HCT116 (cell line): ENCODE measurements at regions not wholly inside any gene's neighbourhood (a gene's known extent, or its start where the extent isn't known, plus 50 kb on each side); places are given as distances from the start of the nearest gene placed in this dataset.

ENCODE experiments used
- ATAC-seq: fragments of 200-7000 bp; cut with Tn5 transposase; 2 replicates; pipeline ENCODE4 v1.9.1; 2020; ENCODE audit warnings: mild to moderate bottlenecking, moderate library complexity
- BruUV-seq: library from RNA; stranded (reverse); fragments of 400-500 nt; replicated peaks from 2 replicates; lab custom pipeline; 2021; lab: Mats Ljungman, UMichigan
- CTCF ChIA-PET: fragments of 300-600 bp; sonication (Branson Sonifier 250); formaldehyde crosslinking; loops from one replicate; lab custom pipeline; 2021; ENCODE audit warnings: antibody characterized with exemption; lab: Charles Lee
- POLR2A ChIA-PET: fragments of 300-600, 350-600 bp; sonication (Branson Sonifier 250); formaldehyde crosslinking; loops from one replicate; lab custom pipeline; 2021; ENCODE audit warnings: antibody characterized with exemption; lab: Charles Lee
- RAD21 ChIA-PET, 2 experiments: fragments of 300-600 bp; sonication (Branson Sonifier 250); formaldehyde crosslinking; loops; one replicate each; lab custom pipeline; 2023; ENCODE audit warnings: low total read pairs in 2 of 2; ENCODE audit not compliant: uncharacterized antibody in 2 of 2, unreplicated experiment in 2 of 2, low non-redundant PET in 1 of 2; lab: Charles Lee
- DNase-seq: peaks from one replicate; pipeline ENCODE4 v3.0.0-alpha.2; 2010; ENCODE audit warnings: low read depth, low spot score
- H2AFZ ChIP-seq: fragments of 200-600 bp; shearing (Covaris generic), sonication (generic); 2 replicates; pipeline ENCODE4 v1.6.1; 2017; ENCODE audit warnings: low read depth, mixed run types, mixed read lengths, antibody characterized with exemption, low read length; ENCODE audit not compliant: poor library complexity, severe bottlenecking
- H3K27ac ChIP-seq: 2 replicates; pipeline ENCODE4 v1.5.1; 2012; ENCODE audit warnings: low read depth, low read length
- H3K27me3 ChIP-seq: fragments of 200-600 bp; sonication (generic); 2 replicates; pipeline ENCODE4 v1.6.1; 2016; ENCODE audit warnings: mixed run types, low read length, mixed read lengths; ENCODE audit not compliant: insufficient read depth
- H3K36me3 ChIP-seq, 2 experiments: fragments of 200-500 bp in 1 of 2; fragments of 200-600 bp in 1 of 2; sonication (Bioruptor generic) in 1 of 2; sonication (generic) in 1 of 2; 2 replicates each; pipeline versions ENCODE4 v1.5.1 to v1.6.1; 2014 to 2016; ENCODE audit warnings: low read length in 2 of 2, inconsistent platforms in 1 of 2, mixed read lengths in 1 of 2, mixed run types in 1 of 2; ENCODE audit not compliant: insufficient read depth in 2 of 2, control insufficient read depth in 1 of 2
- H3K4me1 ChIP-seq, 2 experiments: fragments of 200-600 bp in 1 of 2; sonication (generic) in 1 of 2; 2 replicates each; pipeline versions ENCODE4 v1.5.1 to v1.6.1; 2012 to 2017; ENCODE audit warnings: low read length in 2 of 2, inconsistent platforms in 1 of 2, mild to moderate bottlenecking in 1 of 2, mixed read lengths in 1 of 2, mixed run types in 1 of 2, moderate library complexity in 1 of 2; ENCODE audit not compliant: insufficient read depth in 2 of 2, control insufficient read depth in 1 of 2
- H3K4me2 ChIP-seq: fragments of 200-600 bp; sonication (generic); 2 replicates; pipeline ENCODE4 v1.6.1; 2017; ENCODE audit warnings: mixed run types, low read length, mixed read lengths
- H3K4me3 ChIP-seq, 2 experiments: fragments of 200-600 bp in 1 of 2; sonication (generic) in 1 of 2; replicated peaks in 1 of 2; 2 replicates each; pipeline ENCODE4 v1.5.1; 2011 to 2016; ENCODE audit warnings: low read length in 2 of 2, control low read depth in 1 of 2, low read depth in 1 of 2, mild to moderate bottlenecking in 1 of 2, mixed read lengths in 1 of 2, mixed run types in 1 of 2
- H3K79me2 ChIP-seq: fragments of 200-600 bp; sonication (generic); 2 replicates; pipeline ENCODE4 v1.6.1; 2017; ENCODE audit warnings: mild to moderate bottlenecking, mixed run types, low read length, moderate library complexity, mixed read lengths; ENCODE audit not compliant: insufficient read depth
- H3K9ac ChIP-seq: fragments of 200-600 bp; sonication (generic); 2 replicates; pipeline ENCODE4 v1.6.1; 2016; ENCODE audit warnings: low read length, mixed read lengths
- H3K9me2 ChIP-seq: fragments of 200-600 bp; sonication (generic), shearing (Covaris generic); 2 replicates; pipeline ENCODE4 v1.6.1; 2017; ENCODE audit warnings: mixed run types, mild to moderate bottlenecking, moderate library complexity; ENCODE audit not compliant: insufficient read depth
- H3K9me3 ChIP-seq, 2 experiments: fragments of 200-500 bp in 1 of 2; fragments of 200-600 bp in 1 of 2; sonication (Bioruptor generic) in 1 of 2; sonication (generic) in 1 of 2; 2 replicates each; pipeline ENCODE4 v1.6.1; 2014 to 2017; ENCODE audit warnings: low read length in 2 of 2, mixed read lengths in 2 of 2, inconsistent platforms in 1 of 2, low read depth in 1 of 2, mild to moderate bottlenecking in 1 of 2, mixed run types in 1 of 2, moderate library complexity in 1 of 2; ENCODE audit not compliant: control insufficient read depth in 1 of 2, insufficient read depth in 1 of 2
- H4K20me1 ChIP-seq: fragments of 200-600 bp; sonication (generic), shearing (Covaris generic); 2 replicates; pipeline ENCODE4 v1.6.1; 2017; ENCODE audit warnings: mixed run types, mild to moderate bottlenecking, moderate library complexity; ENCODE audit not compliant: insufficient read depth
- CTCF ChIP-seq, 3 experiments: fragments of 200-600 bp in 1 of 3; sonication (generic) in 1 of 3; IDR thresholded peaks in 2 of 3; conservative IDR thresholded peaks in 1 of 3; 2 replicates each; pipeline ENCODE4 v1.5.1; 2012 to 2017; ENCODE audit warnings: low read depth in 2 of 3, low read length in 2 of 3, antibody characterized with exemption in 1 of 3, borderline replicate concordance in 1 of 3, control low read depth in 1 of 3, mild to moderate bottlenecking in 1 of 3, mixed read lengths in 1 of 3, mixed run types in 1 of 3, moderate library complexity in 1 of 3; ENCODE audit not compliant: insufficient read depth in 1 of 3
- EZH2 ChIP-seq: fragments of 200-600 bp; sonication (generic); IDR thresholded peaks from 2 replicates; pipeline ENCODE4 v1.6.1; 2017; ENCODE audit warnings: antibody characterized with exemption, mixed run types
- FOSL1 ChIP-seq: IDR thresholded peaks from 2 replicates; pipeline ENCODE4 v1.6.1; 2012; ENCODE audit warnings: low read depth
- JUND ChIP-seq: IDR thresholded peaks from 2 replicates; pipeline ENCODE4 v1.6.1; 2012
- SIN3A ChIP-seq: IDR thresholded peaks from 2 replicates; pipeline ENCODE4 v1.6.1; 2012; ENCODE audit warnings: low read depth
- SP1 ChIP-seq: IDR thresholded peaks from 2 replicates; pipeline ENCODE4 v1.6.1; 2012; ENCODE audit warnings: low read depth
- SRF ChIP-seq: IDR thresholded peaks from 2 replicates; pipeline ENCODE4 v1.6.1; 2012; ENCODE audit warnings: low read depth
- YY1 ChIP-seq: IDR thresholded peaks from 2 replicates; pipeline ENCODE4 v1.6.1; 2011; ENCODE audit warnings: low read length, low read depth, moderate library complexity, mild to moderate bottlenecking; ENCODE audit not compliant: insufficient replicate concordance; ENCODE audit errors: extremely low read depth
- ZNF274 ChIP-seq: fragments of 200-500 bp; sonication (Bioruptor generic); IDR thresholded peaks from 2 replicates; pipeline ENCODE4 v1.6.1; 2014; ENCODE audit warnings: mild to moderate bottlenecking, low read depth, low read length, inconsistent platforms
- intact Hi-C: fragments of 100-400 bp; cut with micrococcal nuclease; formaldehyde crosslinking; loops from 2 replicates; pipeline ENCODE4 v1.10.0; 2022
- TF ChIP-seq, protein P1 (sequence below): IDR thresholded peaks from 2 replicates; pipeline ENCODE4 v1.6.1; 2012; ENCODE audit warnings: low read depth
- TF ChIP-seq, protein P2 (sequence below): IDR thresholded peaks from 2 replicates; pipeline ENCODE4 v1.6.1; 2011; ENCODE audit warnings: mild to moderate bottlenecking, low read length, moderate library complexity; ENCODE audit not compliant: insufficient replicate concordance; ENCODE audit errors: extremely low read depth

DNA sequence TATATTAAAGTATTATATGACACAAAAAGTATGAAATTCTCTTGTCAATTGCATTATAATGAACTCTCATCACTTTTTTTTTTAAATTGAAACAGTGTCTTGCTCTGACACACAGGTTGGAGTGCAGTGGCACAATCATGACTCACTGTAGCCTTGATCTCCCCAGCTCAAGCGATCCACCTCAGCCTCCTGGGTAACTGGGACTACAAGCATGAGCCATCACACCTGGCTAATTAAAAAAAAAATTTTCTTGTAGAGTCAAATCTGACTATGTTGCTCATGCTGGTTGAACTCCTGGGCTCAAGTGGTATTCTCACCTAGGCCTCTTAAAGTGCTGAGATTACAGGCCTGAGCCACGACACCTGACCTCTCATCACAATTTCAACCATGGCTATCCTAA lies 259.3 kb downstream of the S1PR1 start:
- peaks cover 0 to 3% of the 10 kb centered on the region in 2 experiments; a peak in 1 of 4 replicates for H3K4me1 ChIP-seq
- no peaks in the 10 kb centered on the region for H3K9me3 ChIP-seq
- H4K20me1 ChIP-seq: no peaks in the 10 kb centered on the region
- no TSS peak for BruUV-seq
- H3K79me2 ChIP-seq: no peaks in the 10 kb centered on the region
- CTCF ChIA-PET: interaction anchor here (0.7 kb wide), 1 partner anchor 187 kb away, joined by 3 read pairs; no protein-coding TSS in a partner anchor
- no peak overlapping the region for H3K9ac ChIP-seq
- RAD21 ChIA-PET: no interaction called here
- no peaks in the 10 kb centered on the region for H3K9me2 ChIP-seq
- ATAC-seq: no peak
- intact Hi-C loops: no loop called here
- no peaks in the 10 kb centered on the region for H3K27me3 ChIP-seq
- no peak overlapping the region for H3K4me3 ChIP-seq
- no peaks in the 10 kb centered on the region for H3K36me3 ChIP-seq
- POLR2A ChIA-PET: no interaction called here
- H3K27ac ChIP-seq: no peak overlapping the region
- no peak overlapping the region for H3K4me2 ChIP-seq
- no peak for DNase-seq
- no peak for TF ChIP-seq SP1
- TF ChIP-seq ZNF274: no peak
- TF ChIP-seq SRF: no peak
- no peak for TF ChIP-seq YY1
- no peak overlapping the region for H2AFZ ChIP-seq

DNA sequence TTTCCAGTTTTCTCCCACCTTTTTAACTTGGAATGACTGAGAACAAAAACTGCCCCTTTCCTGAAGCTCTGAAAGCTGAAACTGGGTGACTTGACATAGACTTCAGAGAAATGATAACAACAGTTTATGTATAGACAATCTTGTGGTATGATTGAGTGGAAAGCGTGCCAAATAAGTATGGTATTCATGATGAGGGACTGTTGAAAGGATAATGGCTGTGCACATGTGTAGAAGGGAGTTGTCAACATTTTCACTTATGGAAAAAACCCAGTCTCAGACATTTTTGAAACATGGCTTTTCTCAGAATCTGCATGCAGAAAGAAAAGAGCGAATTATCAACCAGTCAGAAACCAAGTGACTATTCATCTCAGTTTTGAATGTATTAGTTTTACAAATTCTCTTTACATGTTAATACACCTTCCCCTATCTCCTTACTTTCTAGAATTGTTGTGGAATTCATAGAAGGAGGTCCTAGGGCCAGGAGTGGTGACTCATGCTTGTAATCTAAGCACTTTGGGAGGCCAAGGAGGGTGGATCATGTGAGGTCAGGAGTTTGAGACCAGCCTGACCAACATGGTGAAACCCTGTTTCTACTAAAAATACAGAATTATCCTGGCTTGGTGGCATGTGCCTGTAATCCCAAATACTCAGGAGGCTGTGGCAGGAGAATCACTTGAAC lies 261.2 kb downstream of the S1PR1 start:
- ChIA-PET CTCF (no interaction called here), RAD21 (no interaction called here), POLR2A (no interaction called here)
- Histone ChIP-seq H3K27me3 (no peaks in the 10 kb centered on the region), H3K9me2 (no peaks in the 10 kb centered on the region), H3K36me3 (no peaks in the 10 kb centered on the region), H2AFZ (no peak overlapping the region), H3K4me2 (no peak overlapping the region), H3K79me2 (no peaks in the 10 kb centered on the region), H3K4me3 (no peak overlapping the region), H3K4me1 (peaks cover 0 to 3% of the 10 kb centered on the region in 2 experiments; a peak in 1 of 4 replicates), H4K20me1 (no peaks in the 10 kb centered on the region), H3K9ac (no peak overlapping the region), H3K27ac (no peak overlapping the region), H3K9me3 (no peaks in the 10 kb centered on the region)
- intact Hi-C loops: no loop called here
- DNase-seq (no peak), ATAC-seq (no peak)
- no TSS peak for BruUV-seq
- TF ChIP-seq SIN3A (no peak), EZH2 (no peak), SRF (no peak), CTCF (IDR thresholded peaks at IDR 0.05 in 2 of 3, conservative IDR thresholded peaks at IDR 0.05 in 1 of 3; ENCODE audit: borderline replicate concordance in 1 of 3, insufficient read depth in 1 of 3, low read depth in 2 of 3, low read length in 2 of 3) (no peak), YY1 (no peak), JUND (no peak), FOSL1 (no peak)
- TF ChIP-seq, protein P1, sequence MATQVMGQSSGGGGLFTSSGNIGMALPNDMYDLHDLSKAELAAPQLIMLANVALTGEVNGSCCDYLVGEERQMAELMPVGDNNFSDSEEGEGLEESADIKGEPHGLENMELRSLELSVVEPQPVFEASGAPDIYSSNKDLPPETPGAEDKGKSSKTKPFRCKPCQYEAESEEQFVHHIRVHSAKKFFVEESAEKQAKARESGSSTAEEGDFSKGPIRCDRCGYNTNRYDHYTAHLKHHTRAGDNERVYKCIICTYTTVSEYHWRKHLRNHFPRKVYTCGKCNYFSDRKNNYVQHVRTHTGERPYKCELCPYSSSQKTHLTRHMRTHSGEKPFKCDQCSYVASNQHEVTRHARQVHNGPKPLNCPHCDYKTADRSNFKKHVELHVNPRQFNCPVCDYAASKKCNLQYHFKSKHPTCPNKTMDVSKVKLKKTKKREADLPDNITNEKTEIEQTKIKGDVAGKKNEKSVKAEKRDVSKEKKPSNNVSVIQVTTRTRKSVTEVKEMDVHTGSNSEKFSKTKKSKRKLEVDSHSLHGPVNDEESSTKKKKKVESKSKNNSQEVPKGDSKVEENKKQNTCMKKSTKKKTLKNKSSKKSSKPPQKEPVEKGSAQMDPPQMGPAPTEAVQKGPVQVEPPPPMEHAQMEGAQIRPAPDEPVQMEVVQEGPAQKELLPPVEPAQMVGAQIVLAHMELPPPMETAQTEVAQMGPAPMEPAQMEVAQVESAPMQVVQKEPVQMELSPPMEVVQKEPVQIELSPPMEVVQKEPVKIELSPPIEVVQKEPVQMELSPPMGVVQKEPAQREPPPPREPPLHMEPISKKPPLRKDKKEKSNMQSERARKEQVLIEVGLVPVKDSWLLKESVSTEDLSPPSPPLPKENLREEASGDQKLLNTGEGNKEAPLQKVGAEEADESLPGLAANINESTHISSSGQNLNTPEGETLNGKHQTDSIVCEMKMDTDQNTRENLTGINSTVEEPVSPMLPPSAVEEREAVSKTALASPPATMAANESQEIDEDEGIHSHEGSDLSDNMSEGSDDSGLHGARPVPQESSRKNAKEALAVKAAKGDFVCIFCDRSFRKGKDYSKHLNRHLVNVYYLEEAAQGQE: no peak
- TF ChIP-seq, protein P2, sequence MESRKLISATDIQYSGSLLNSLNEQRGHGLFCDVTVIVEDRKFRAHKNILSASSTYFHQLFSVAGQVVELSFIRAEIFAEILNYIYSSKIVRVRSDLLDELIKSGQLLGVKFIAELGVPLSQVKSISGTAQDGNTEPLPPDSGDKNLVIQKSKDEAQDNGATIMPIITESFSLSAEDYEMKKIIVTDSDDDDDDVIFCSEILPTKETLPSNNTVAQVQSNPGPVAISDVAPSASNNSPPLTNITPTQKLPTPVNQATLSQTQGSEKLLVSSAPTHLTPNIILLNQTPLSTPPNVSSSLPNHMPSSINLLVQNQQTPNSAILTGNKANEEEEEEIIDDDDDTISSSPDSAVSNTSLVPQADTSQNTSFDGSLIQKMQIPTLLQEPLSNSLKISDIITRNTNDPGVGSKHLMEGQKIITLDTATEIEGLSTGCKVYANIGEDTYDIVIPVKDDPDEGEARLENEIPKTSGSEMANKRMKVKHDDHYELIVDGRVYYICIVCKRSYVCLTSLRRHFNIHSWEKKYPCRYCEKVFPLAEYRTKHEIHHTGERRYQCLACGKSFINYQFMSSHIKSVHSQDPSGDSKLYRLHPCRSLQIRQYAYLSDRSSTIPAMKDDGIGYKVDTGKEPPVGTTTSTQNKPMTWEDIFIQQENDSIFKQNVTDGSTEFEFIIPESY: no peak
